Endometrium (tissue), 2 donors: ENCODE measurements at regions not wholly inside any gene's neighbourhood (a gene's known extent, or its start where the extent isn't known, plus 50 kb on each side); places are given as distances from the start of the nearest gene placed in this dataset.

Experiments
- FAIRE-seq: peaks from 2 replicates; lab custom pipeline; 2012; peaks lifted over from hg19 to GRCh38; lab: Jason Lieb, UNC
- donor health status: control.
- donor health status: control.

GRCh38 chr13:32910530-32910929, 105.7 kb upstream of the KL start:
- no peak for FAIRE-seq

GRCh38 chr13:32911506-32911905, 104.7 kb upstream of the KL start:
- no peak for FAIRE-seq

- FAIRE-seq: no peak
Observed at GRCh38 chr13:32914686-32915085, 101.5 kb upstream of the KL start.

GRCh38 chr13:32917504-32917903, 98.7 kb upstream of the KL start:
- FAIRE-seq: no peak

GRCh38 chr13:32923725-32924124, 92.5 kb upstream of the KL start:
- FAIRE-seq: no peak

- no peak for FAIRE-seq
Observed at GRCh38 chr13:32924886-32925285, 91.3 kb upstream of the KL start.

- no peak for FAIRE-seq
Observed at GRCh38 chr13:32925506-32925905, 90.7 kb upstream of the KL start.

- FAIRE-seq: no peak
Observed at GRCh38 chr13:32932376-32932775, 83.8 kb upstream of the KL start.

- no peak for FAIRE-seq
Observed at GRCh38 chr13:32936716-32937115, 79.5 kb upstream of the KL start.

GRCh38 chr13:32938314-32938713, 77.9 kb upstream of the KL start:
- no peak for FAIRE-seq

- FAIRE-seq: no peak
Observed at GRCh38 chr13:32938907-32939306, 77.3 kb upstream of the KL start.

GRCh38 chr13:32940601-32941000, 75.6 kb upstream of the KL start:
- FAIRE-seq: no peak

- no peak for FAIRE-seq
Observed at GRCh38 chr13:32941368-32941767, 74.9 kb upstream of the KL start.

- FAIRE-seq: no peak
Observed at GRCh38 chr13:32946558-32946957, 69.7 kb upstream of the KL start.

GRCh38 chr13:32947411-32948276, 68.6 kb upstream of the KL start:
- no peak for FAIRE-seq

- FAIRE-seq: no peak
Observed at GRCh38 chr13:32949820-32950219, 66.4 kb upstream of the KL start.

- no peak for FAIRE-seq
Observed at GRCh38 chr13:32951580-32951979, 64.6 kb upstream of the KL start.

GRCh38 chr13:32955881-32956594, 60.2 kb upstream of the KL start:
- no peak for FAIRE-seq

- FAIRE-seq: no peak
Observed at GRCh38 chr13:32956595-32956933, 59.7 kb upstream of the KL start.

GRCh38 chr13:32960626-32961025, 55.6 kb upstream of the KL start:
- no peak for FAIRE-seq

GRCh38 chr13:32961724-32962123, 54.5 kb upstream of the KL start:
- FAIRE-seq: no peak

GRCh38 chr13:32962342-32962741, 53.9 kb upstream of the KL start:
- no peak for FAIRE-seq

- FAIRE-seq: no peak
Observed at GRCh38 chr13:32964987-32965386, 51.2 kb upstream of the KL start.
